ENCODE measurements at regions not wholly inside any gene's neighbourhood (a gene's known extent, or its start where the extent isn't known, plus 50 kb on each side); places are given as distances from the start of the nearest gene placed in this dataset.

GRCh38 chr5:2506603-2507002 lies 244.9 kb downstream of the IRX2 start:
- no peak for TF ChIP-seq CTCF (IDR thresholded peaks at IDR 0.05; ENCODE audit: low read length)
- TF ChIP-seq EZH2 (optimal IDR thresholded peaks at IDR 0.05; ENCODE audit: low read depth, low read length) = no peak
